Ecto neural progenitor cell (in vitro differentiated cells): ENCODE measurements at regions not wholly inside any gene's neighbourhood (a gene's known extent, or its start where the extent isn't known, plus 50 kb on each side); places are given as distances from the start of the nearest gene placed in this dataset.

ENCODE experiments used
- DNase-seq: peaks from one replicate; pipeline ENCODE4 v3.0.0-alpha.2; 2018; ENCODE audit warnings: low spot score

DNA sequence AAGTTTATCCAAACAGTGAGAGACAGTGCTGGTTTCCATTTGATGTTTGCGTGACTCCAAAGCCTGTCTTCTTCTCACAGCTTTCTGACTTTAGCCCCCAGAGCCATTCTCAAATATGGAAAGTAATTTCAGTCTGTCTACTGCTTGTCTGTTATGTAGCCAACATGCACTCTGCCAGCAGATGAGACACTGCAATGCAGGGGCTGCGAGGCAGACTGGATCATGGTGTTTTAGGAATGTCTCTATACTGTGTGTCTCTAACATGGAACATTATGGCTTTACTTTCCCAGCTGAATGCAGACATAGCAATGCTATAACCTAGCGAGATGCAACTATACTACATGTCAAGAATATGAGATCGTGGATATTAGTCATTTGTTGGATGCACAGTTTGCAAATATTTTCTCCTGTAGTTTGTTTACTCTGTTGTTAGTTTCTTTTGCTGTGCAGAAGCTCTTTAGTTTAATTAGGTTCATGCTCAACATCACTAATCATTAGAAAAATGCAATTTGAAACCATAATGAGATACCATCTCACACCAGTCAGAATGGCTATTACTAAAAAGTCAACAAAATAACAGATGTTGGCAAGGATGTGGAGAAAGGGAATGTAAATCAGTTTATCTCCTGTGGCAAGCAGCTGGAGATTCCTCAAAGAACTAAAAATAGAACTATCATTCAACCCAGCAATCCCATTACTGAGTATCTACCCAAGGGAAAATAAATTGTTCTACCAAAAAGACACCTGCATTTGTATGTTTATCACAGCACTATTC is 235.8 kb upstream of the TMTC1 start:
- no peak for DNase-seq

DNA sequence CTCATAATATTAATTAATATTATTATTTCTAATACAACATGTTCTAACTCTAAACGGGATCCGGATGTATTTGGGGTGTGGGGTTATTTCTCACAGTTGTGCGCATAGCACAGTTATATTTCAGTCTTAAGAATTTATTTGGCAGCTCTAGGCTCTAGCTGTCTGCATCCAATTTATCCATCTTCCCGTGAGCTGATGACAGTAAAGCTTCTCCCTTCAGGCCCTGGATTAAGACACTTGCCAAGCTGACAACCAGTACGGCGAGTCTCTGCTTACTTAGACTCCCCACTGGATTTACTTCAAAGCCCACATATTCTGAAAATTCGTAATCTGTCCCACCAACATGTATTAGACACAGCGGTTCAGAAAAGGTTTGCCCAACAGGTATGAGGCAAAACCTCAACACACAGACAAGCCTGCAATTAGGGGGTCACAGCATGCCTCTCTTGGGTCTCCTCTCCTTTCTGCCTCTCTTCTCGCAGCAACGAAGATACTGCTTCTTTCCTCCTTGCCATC is 232.9 kb upstream of the TMTC1 start:
- no peak for DNase-seq

DNA sequence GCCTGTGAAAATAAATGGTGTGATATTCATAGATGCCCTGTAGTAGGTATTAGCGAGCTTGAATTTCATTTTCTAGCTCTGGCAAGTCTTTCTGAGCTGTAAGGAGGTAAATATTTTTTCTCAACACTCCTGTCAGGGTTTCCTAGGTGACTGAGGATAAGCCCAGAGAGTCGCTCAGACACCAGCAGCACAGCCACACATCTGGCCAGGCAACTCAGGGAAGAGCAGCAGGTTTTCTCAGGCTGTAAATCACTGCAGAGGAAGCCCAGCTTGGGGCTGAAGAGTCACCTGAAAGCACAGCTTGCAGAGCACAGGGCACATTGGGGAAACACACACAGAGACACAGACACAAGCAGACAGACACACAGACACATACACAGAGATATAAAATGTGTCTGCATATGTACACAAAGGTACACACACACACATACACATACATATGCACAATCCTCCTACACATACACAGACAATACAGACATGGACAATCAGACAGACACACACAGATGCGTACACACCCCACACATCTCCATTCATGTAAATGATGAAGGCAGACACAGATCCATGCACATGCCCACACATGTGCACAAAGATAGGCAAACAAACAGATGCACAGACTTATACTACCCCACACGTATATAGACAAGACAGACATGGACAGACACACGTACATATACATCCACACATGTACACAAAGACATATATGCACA is 232.0 kb upstream of the TMTC1 start:
- no peak for DNase-seq

DNA sequence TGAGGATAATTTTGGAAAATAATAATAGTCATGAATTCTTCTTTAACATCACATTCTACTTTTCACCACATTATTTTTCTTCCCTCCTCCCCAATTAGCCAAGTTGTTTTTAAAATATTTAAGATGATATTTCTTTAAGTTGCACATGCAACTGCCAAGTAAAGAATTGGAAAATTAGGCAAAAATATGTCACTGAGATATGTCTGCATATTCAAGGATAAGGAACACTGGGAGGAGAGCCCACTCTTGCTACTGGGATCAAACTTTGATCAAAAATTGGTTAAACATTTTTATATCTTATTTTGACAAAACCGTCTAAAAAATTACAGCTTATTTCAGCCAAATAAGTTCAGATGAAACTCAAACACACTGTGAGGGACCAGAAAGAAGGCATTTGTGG is 231.2 kb upstream of the TMTC1 start:
- no peak for DNase-seq

DNA sequence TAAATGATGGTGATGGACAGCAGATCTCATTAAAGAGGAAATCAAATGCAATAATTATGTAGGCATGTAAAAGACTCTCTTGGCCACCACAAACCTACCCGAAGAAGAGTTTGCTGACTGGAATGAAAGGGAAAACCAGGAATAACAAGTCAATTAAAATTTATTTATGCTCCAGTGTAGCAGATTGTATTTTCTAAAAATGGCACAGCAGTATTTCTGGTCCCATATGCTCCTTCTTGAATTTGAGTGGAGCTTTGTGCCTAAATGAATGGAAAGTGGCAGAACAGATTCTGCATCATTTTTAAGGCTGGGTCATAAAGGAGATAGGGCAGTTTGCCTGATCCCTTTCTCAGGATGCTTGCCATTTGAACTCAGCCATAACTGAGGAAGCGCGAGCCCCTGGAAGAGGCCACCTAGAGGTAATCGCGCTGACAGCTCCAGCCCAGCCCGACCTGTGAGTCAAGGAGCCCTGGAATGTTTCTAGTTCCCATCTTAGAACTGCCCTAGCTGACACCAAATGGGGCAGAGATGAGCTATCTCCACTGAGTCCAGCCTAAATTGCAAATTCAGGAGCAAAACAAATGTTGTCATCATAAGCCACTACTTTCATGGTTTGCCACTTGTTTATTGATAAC is 229.2 kb upstream of the TMTC1 start:
- no peak for DNase-seq

DNA sequence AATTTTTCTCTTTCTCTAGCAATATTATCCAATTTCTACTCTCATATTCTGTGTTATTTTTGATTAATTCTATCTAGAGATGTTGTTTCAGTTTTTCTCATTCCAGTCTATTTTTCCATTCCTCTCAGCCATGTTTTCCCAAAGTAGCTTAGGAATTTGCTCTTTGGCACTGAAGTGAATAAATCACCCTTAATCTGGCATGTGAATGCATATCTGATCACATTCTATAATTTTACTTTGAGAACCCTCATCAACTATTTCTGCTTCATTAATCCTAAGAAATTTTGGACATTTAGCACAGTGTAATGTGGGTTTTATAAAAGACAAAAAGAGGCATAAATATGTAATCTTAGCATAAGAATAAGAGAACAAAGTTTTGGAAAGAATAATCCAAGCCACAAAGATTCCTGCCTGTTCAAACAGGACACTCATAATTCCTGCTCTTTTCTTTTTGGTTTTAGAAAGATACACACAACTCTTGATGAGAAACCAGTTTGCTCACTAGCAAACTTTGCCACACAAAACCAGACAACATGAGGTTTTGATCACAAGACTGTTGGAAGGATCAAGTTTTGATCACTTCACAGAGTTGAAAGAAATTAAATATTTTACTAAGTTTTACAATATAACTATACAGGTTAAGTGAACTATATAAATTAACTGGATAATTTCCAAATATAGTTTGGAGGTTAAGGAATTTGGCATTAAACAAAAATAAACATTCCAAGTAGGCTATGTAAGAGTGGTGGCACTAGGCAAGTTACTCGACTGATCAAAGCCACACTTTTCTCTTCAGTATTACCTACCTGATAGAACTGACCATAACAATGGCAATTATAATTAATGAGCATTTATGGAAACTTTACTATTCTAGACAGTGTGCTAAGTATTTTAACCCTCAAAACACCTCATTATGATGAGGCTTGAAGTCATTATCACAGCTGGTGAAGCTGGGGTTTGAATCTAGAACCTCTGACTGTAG is 226.6 kb upstream of the TMTC1 start:
- DNase-seq: no peak

DNA sequence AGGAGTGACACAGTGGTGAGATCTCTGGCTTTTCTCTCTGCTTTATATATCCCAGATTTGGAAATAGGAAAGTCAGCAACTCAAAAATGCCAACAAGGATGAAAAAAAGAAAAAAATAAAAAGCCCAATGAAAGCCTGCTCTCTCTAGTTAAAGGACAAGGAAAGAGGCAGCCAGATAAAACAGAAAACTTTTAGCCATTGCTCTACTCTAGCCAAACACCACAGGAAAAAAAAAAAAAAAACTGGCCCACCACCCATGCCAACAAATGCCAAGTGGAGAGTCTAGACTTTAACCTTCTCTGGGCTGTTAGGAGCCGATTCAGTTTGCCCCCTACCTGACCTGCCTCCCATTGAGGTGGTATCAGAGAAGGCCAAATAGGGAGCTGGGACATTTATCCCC is 222.3 kb upstream of the TMTC1 start:
- no peak for DNase-seq

DNA sequence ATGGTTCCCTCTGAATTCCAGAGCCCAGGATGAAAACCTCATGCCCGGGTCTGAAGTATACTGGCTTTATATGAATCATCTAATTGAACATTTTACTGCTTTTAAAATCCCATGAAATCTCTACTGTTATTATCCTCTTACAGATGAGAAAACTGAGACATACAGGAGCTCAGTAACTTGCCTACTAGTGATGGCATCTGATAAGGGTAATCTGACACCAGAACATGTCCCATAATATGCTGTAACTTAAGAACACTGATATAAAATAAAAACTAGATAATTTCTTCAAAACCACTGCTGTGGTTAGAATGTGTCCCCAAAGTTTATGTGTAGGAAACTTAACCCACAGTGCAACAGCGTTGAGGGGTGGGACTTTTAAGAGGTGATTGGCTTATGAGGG is 219.6 kb upstream of the TMTC1 start:
- no peak for DNase-seq

DNA sequence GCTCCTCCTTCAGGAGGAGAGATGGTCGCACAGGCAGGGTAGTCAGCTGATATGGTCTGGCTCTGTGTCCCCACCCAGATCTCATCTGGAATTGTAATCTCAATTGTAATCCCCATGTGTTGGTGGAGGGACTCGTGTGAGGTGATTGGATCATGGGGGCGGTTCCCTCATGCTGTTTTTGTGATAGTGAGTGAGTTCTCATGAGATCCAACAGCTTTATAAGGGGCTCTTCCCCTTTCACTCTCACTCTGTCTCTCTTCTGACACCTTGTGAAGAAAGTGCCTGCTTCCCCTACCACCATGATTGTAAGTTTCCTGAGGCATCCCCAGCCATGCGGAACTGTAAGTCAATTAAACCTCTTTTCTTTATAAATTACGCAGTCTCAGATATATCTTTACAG is 218.9 kb upstream of the TMTC1 start:
- no peak for DNase-seq

DNA sequence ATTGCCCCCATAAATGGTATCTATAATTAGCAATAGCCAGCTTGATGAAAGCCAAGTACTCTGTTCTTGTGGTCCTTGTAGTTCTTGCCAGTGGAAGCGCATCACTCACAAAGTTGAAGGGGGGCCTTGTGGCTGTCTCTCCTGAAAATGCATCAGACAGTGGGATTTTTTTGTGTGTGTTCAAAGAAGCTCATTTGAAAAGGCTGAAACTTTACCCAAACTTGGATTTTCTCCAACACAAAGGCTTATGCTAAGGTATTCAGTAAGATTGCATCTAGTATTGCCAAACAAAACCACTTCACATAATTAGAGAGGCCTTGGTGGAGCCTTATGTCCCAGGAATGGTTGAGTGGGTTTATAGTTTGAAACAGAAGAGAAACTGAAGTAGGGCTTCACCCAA is 216.7 kb upstream of the TMTC1 start:
- no peak for DNase-seq

DNA sequence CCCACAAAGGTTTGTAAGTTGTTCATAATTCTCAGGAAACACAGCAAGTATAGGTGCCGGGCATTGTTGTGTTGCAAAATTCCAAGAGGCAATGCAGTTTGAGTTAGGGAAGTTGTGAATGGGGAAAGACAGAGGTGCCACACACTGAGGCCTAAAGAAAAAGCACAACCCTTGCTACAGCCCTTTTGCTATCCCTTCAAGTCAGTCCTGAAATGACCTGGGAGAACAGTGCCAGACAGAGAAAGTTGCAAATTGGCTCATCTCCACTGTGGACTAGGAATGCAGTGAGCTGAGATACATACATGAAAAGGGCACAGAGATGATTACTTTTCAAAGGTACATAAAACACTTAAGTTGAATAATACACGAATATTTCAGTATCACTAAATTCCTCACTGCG is 213.3 kb upstream of the TMTC1 start:
- no peak for DNase-seq

DNA sequence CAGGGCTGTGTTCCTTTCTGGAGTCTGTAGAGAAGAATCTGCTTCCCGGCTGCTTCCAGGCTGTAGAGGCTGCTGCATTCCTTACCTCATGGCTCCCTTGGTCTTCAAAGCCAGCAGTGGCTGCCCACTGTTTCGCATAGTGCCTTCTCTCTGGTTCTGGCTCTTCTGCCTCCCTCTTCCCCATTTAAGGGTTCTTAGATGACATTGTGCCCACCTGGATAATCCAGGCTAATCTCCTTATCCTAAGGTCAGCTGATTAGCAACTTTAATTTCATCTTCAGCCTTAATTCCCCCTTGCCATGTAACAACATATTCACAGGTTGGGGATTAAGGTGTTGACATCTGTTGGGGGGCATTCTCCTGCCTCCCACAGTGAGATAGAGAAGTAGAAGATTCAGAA is 208.6 kb upstream of the TMTC1 start:
- DNase-seq: no peak

DNA sequence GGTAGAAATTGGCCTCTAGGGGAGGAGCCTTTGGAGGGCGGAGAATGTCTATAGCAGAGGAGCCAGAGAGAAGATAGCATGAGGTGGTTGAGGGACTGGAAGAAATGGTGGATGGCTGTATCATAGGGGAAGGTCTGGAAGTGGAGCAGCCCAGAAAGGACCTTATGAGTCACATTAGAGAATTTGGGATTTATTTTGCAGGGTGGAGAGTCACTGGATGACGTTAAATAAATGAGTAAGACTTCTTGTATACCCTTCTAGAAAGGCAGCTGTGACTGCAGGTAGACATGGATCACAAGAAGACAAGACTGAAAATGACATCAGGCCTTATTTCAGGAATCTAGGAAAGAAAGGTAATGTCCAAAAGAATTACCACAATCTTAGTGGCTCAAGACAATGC is 208.2 kb upstream of the TMTC1 start:
- no peak for DNase-seq

DNA sequence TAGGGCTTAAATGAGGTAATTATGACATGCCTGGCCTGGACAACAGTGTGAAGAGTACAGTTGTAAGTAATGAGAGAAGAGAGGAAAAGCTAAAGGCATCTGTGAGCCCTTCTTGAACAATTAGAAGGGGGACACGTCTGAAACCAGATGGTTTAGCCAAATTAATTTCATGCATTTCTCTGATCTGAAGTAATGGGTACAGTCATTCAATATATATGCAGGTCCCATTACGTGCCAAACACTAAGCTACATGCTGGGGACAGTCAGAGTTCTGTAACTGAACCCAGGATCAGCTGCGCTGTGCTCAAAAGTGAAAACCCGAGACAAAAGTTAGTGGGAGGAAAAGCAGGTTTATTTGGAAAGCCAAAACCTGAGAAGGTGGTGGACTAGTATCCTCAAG is 207.2 kb upstream of the TMTC1 start:
- DNase-seq: no peak

DNA sequence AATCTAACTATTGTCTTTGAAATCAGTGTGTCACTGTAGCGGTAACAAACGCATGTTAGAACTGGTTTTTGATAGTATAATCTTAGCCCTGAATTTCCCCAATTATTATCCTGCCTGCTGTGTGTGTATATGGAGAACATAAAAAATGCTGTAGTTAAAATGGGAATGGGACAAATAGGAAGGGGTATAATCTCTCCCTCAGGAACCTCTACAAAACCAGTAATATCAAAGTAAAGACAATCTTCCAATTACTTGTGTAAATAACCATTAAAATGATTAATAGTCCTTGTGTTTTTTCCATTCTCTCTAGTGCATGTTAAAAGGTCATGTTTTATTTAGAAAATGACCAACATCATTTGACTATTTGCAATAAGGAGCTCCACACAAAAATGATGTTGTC is 200.1 kb upstream of the TMTC1 start:
- DNase-seq: no peak

DNA sequence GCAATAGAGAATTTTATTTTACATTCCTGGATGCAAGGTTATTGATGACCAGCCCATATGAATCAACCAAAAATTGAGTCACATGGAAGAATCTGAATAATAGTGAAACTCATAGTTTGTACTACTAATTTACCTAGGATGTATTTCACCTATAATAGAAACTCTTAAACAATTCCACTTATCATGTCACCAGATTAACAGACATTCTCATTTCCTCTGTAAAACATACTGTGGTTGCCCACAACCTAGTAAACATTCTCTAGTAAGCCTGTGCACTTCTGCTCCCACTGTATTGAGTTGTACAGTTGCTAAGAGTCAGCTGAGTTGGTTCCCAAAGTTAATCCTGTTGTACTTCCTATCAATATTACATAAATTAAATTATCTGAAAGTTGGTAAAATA is 196.6 kb upstream of the TMTC1 start:
- DNase-seq: no peak

DNA sequence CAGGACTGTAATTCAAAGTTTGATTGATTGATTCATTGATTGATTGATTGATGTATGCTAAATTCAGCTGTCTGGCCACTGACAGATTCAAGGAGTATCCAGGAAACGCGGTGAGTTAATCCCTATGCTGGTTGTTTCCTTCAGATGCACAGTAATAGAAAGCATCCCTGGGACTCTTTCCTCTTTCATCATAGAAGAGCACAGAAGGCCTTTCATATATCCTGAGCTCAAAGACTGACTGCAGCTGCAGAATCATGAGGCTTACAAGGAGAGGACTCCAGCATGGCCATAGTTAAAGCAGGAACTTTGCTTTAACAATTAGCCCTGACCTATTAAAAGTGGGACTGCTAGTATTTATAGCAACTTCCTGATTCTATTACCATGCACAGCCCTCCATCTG is 187.7 kb upstream of the TMTC1 start:
- DNase-seq: no peak

DNA sequence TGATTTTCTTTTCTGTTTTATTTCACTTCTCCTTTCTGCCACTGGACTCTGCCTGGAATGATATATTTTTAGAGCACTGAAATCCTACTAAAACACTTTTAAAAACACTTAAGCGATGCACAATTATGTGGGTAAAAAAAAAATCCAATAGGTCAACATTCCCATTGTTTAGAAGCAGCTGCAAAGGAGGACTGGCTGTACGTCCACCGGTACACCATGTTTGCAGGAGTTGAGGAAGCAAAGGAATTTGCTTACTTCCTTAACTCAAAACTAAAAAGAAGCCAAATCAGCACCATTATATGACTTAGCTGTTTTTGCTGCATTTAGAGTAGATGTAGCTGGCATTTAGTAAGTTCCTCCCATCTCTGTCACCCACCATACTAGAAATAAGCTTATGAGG is 186.8 kb upstream of the TMTC1 start:
- no peak for DNase-seq

DNA sequence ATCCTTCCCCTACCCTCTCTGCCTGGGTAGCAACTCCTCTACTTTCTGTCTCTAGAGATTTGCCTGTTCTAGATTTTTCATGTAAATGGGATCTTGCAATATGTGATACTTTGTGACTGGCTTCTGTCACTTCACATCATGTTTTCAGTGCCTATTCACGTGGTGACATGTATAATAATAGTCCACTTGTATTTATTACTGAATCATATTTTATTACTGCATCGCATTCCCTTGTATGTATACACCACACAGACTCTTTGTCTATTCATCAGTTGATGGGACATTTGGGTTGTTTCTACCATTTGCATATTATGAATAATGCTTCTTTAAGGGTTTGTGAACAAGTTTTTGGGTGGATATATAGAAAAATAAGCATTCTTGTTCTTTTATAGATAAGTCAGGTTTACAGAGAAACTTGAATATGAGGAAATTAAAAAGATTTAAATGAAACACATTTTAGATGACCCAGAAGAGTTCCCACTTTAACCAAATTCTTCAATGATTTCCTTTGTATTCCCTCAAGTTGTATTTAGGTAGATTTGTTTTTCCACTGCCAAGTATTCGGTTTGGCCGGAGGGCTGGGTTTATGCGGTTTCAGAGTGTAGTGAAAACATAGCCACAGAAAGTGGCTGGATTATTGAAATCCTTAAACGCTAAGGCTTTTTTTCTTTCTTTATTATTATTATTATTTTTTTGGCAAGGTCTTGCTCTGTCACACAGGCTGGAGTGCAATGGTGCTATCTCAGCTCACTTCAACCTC is 178.7 kb upstream of the TMTC1 start:
- no peak for DNase-seq

DNA sequence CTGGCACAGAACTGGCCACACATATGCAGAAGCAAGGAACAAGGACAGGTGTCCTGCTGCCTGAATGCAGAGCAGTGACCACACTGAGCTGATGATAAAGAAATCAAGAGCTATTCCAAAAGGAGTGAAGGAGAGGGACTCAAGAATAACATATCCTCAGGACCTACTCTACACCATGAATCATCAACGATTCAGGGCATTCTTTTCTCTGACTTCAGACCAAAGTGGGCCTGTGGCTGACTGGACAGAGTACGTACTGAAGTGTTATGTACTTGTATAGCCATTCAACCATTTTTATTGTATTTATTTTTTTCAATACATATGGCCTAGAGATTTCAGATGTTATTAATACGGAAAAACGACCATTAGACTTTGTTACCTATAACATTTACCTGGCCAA is 177.5 kb upstream of the TMTC1 start:
- no peak for DNase-seq

DNA sequence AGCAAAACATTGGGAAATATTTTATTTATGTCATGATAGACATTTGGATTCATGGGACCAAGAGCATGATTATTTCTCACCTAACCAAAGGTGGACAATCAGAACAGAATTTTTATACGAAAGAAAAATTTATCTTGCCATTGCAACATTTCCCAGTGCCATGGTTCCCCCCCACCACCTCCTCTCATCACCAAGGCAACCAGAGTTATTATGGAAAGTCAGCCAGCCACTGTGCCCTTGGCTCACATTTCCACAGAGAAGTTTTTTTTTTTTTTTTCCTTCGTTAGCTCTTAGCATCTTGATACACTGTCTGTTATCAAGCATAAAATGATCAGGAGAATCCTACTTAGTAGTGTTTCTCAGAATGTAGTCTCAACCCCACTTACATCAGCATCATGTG is 176.4 kb upstream of the TMTC1 start:
- DNase-seq: no peak
